Activated naive CD8-positive, alpha-beta T cell treated with anti-CD3 and anti-CD28 coated beads for 36 hours (primary cell): ENCODE measurements at regions not wholly inside any gene's neighbourhood (a gene's known extent, or its start where the extent isn't known, plus 50 kb on each side); places are given as distances from the start of the nearest gene placed in this dataset.

ENCODE experiments used
- DNase-seq: peaks from one replicate; pipeline ENCODE4 v3.0.0; 2021
- H3K27ac Mint-ChIP-seq: one replicate; pipeline ENCODE4 v1.8.0; 2022; ENCODE audit warnings: mild to moderate bottlenecking, moderate library complexity, mixed read lengths
- H3K27me3 Mint-ChIP-seq: one replicate; pipeline ENCODE4 v1.8.0; 2022; ENCODE audit warnings: mild to moderate bottlenecking, mixed read lengths
- H3K36me3 Mint-ChIP-seq: one replicate; pipeline ENCODE4 v1.8.0; 2021; ENCODE audit warnings: mild to moderate bottlenecking, mixed read lengths
- H3K4me1 Mint-ChIP-seq: one replicate; pipeline ENCODE4 v1.8.0; 2021; ENCODE audit warnings: mixed read lengths
- H3K4me3 Mint-ChIP-seq: one replicate; pipeline ENCODE4 v1.8.0; 2022; ENCODE audit warnings: mild to moderate bottlenecking, moderate library complexity, mixed read lengths
- H3K9me3 Mint-ChIP-seq: one replicate; pipeline ENCODE4 v1.8.0; 2022; ENCODE audit warnings: mixed read lengths

GRCh38 chr12:24707334-24707733, 241.6 kb downstream of the BCAT1 start:
- Mint-ChIP-seq H3K27me3 (peaks cover 8% of the 10 kb centered on the region), H3K4me1 (peaks cover 3% of the 10 kb centered on the region), H3K36me3 (no peaks in the 10 kb centered on the region), H3K9me3 (no peaks in the 10 kb centered on the region), H3K4me3 (no peak overlapping the region), H3K27ac (no peak overlapping the region)
- no peak for DNase-seq

GRCh38 chr12:24705741-24706358, 243.1 kb downstream of the BCAT1 start:
- Mint-ChIP-seq H3K4me3 (no peak overlapping the region), H3K36me3 (no peaks in the 10 kb centered on the region), H3K27me3 (peaks cover 8% of the 10 kb centered on the region), H3K27ac (no peak overlapping the region), H3K4me1 (peaks cover 3% of the 10 kb centered on the region), H3K9me3 (no peaks in the 10 kb centered on the region)
- DNase-seq: no peak

GRCh38 chr12:24705216-24705615, 243.7 kb downstream of the BCAT1 start:
- DNase-seq: no peak
- H3K27me3 Mint-ChIP-seq: peaks cover 8% of the 10 kb centered on the region
- H3K4me3 Mint-ChIP-seq: no peak overlapping the region
- H3K9me3 Mint-ChIP-seq: no peaks in the 10 kb centered on the region
- H3K36me3 Mint-ChIP-seq: no peaks in the 10 kb centered on the region
- no peak overlapping the region for H3K27ac Mint-ChIP-seq
- peaks cover 3% of the 10 kb centered on the region for H3K4me1 Mint-ChIP-seq

GRCh38 chr12:24701343-24701742, 247.6 kb downstream of the BCAT1 start:
- Mint-ChIP-seq H3K4me3 (no peak overlapping the region), H3K4me1 (peaks cover 3% of the 10 kb centered on the region), H3K9me3 (no peaks in the 10 kb centered on the region), H3K27me3 (peaks cover 8% of the 10 kb centered on the region), H3K36me3 (no peaks in the 10 kb centered on the region), H3K27ac (no peak overlapping the region)
- no peak for DNase-seq

GRCh38 chr12:24698972-24699371, 249.9 kb downstream of the BCAT1 start:
- H3K36me3 Mint-ChIP-seq: no peaks in the 10 kb centered on the region
- no peak overlapping the region for H3K27ac Mint-ChIP-seq
- no peaks in the 10 kb centered on the region for H3K9me3 Mint-ChIP-seq
- H3K4me3 Mint-ChIP-seq: no peak overlapping the region
- H3K4me1 Mint-ChIP-seq: no peaks in the 10 kb centered on the region
- no peak for DNase-seq
- H3K27me3 Mint-ChIP-seq: peaks cover 4% of the 10 kb centered on the region

GRCh38 chr12:24697769-24698168, 251.1 kb downstream of the BCAT1 start:
- no peaks in the 10 kb centered on the region for H3K36me3 Mint-ChIP-seq
- no peak for DNase-seq
- no peaks in the 10 kb centered on the region for H3K4me1 Mint-ChIP-seq
- no peaks in the 10 kb centered on the region for H3K9me3 Mint-ChIP-seq
- no peak overlapping the region for H3K27ac Mint-ChIP-seq
- no peak overlapping the region for H3K4me3 Mint-ChIP-seq
- no peaks in the 10 kb centered on the region for H3K27me3 Mint-ChIP-seq

GRCh38 chr12:24697295-24697694, 251.6 kb downstream of the BCAT1 start:
- Mint-ChIP-seq H3K27ac (no peak overlapping the region), H3K4me3 (no peak overlapping the region), H3K36me3 (no peaks in the 10 kb centered on the region), H3K27me3 (peaks cover under 1% of the 10 kb centered on the region), H3K9me3 (no peaks in the 10 kb centered on the region), H3K4me1 (no peaks in the 10 kb centered on the region)
- no peak for DNase-seq

GRCh38 chr12:24696800-24697199, 252.1 kb downstream of the BCAT1 start:
- Mint-ChIP-seq H3K4me3 (no peak overlapping the region), H3K9me3 (no peaks in the 10 kb centered on the region), H3K36me3 (no peaks in the 10 kb centered on the region), H3K27me3 (peaks cover 3% of the 10 kb centered on the region), H3K4me1 (no peaks in the 10 kb centered on the region), H3K27ac (no peak overlapping the region)
- no peak for DNase-seq

- Mint-ChIP-seq H3K27ac (no peak overlapping the region), H3K4me1 (no peaks in the 10 kb centered on the region), H3K4me3 (no peak overlapping the region), H3K9me3 (no peaks in the 10 kb centered on the region), H3K27me3 (peaks cover 3% of the 10 kb centered on the region), H3K36me3 (no peaks in the 10 kb centered on the region)
- no peak for DNase-seq
These were observed 253.1 kb downstream of the BCAT1 start for GRCh38 chr12:24695657-24696329.

- Mint-ChIP-seq H3K27ac (no peak overlapping the region), H3K36me3 (no peaks in the 10 kb centered on the region), H3K27me3 (peaks cover 7% of the 10 kb centered on the region), H3K4me3 (no peak overlapping the region), H3K9me3 (no peaks in the 10 kb centered on the region), H3K4me1 (no peaks in the 10 kb centered on the region)
- no peak for DNase-seq
These were observed 253.8 kb downstream of the BCAT1 start for GRCh38 chr12:24695103-24695502.

GRCh38 chr12:24688601-24689000, 260.3 kb downstream of the BCAT1 start:
- Mint-ChIP-seq H3K4me3 (no peak overlapping the region), H3K36me3 (no peaks in the 10 kb centered on the region), H3K27me3 (peaks cover 10% of the 10 kb centered on the region), H3K4me1 (no peaks in the 10 kb centered on the region), H3K9me3 (peaks cover 7% of the 10 kb centered on the region), H3K27ac (no peak overlapping the region)
- no peak for DNase-seq

GRCh38 chr12:24681570-24681969, 267.3 kb downstream of the BCAT1 start:
- DNase-seq: no peak
- H3K4me1 Mint-ChIP-seq: no peaks in the 10 kb centered on the region
- H3K9me3 Mint-ChIP-seq: peaks cover 7% of the 10 kb centered on the region
- peaks cover 3% of the 10 kb centered on the region for H3K27me3 Mint-ChIP-seq
- H3K27ac Mint-ChIP-seq: no peak overlapping the region
- no peak overlapping the region for H3K4me3 Mint-ChIP-seq
- no peaks in the 10 kb centered on the region for H3K36me3 Mint-ChIP-seq

GRCh38 chr12:24679126-24679525, 269.8 kb downstream of the BCAT1 start:
- H3K4me3 Mint-ChIP-seq: no peak overlapping the region
- no peak for DNase-seq
- no peak overlapping the region for H3K27ac Mint-ChIP-seq
- no peaks in the 10 kb centered on the region for H3K4me1 Mint-ChIP-seq
- H3K27me3 Mint-ChIP-seq: no peaks in the 10 kb centered on the region
- no peaks in the 10 kb centered on the region for H3K36me3 Mint-ChIP-seq
- H3K9me3 Mint-ChIP-seq: no peaks in the 10 kb centered on the region

GRCh38 chr12:24678436-24678835, 270.5 kb downstream of the BCAT1 start:
- no peak for DNase-seq
- H3K4me3 Mint-ChIP-seq: no peak overlapping the region
- H3K27ac Mint-ChIP-seq: no peak overlapping the region
- H3K4me1 Mint-ChIP-seq: no peaks in the 10 kb centered on the region
- no peaks in the 10 kb centered on the region for H3K36me3 Mint-ChIP-seq
- H3K9me3 Mint-ChIP-seq: no peaks in the 10 kb centered on the region
- no peaks in the 10 kb centered on the region for H3K27me3 Mint-ChIP-seq

- Mint-ChIP-seq H3K36me3 (no peaks in the 10 kb centered on the region), H3K4me1 (no peaks in the 10 kb centered on the region), H3K4me3 (no peak overlapping the region)
These were observed 280.3 kb downstream of the BCAT1 start for GRCh38 chr12:24668563-24668962.

GRCh38 chr12:24664161-24664880, 284.6 kb downstream of the BCAT1 start:
- no peak for DNase-seq
- Mint-ChIP-seq H3K27me3 (no peaks in the 10 kb centered on the region), H3K27ac (no peak overlapping the region), H3K4me1 (no peaks in the 10 kb centered on the region), H3K4me3 (no peak overlapping the region), H3K9me3 (no peaks in the 10 kb centered on the region), H3K36me3 (no peaks in the 10 kb centered on the region)

More at GRCh38 chr12:24668563-24668962, 280.3 kb downstream of the BCAT1 start:
- no peak for DNase-seq
- Mint-ChIP-seq H3K27me3 (no peaks in the 10 kb centered on the region), H3K27ac (no peak overlapping the region), H3K9me3 (peaks cover 1% of the 10 kb centered on the region)
